ENCODE measurements at regions not wholly inside any gene's neighbourhood (a gene's known extent, or its start where the extent isn't known, plus 50 kb on each side); places are given as distances from the start of the nearest gene placed in this dataset.

GRCh38 chr12:114926341-114926740 lies 242.4 kb upstream of the TBX3 start:
- Histone ChIP-seq H2BK20ac (ENCODE audit: low read length) (no peak overlapping the region), H4K5ac (ENCODE audit: insufficient read length, low read depth, low read length) (no peak overlapping the region), H2AK5ac (ENCODE audit: low read depth, low read length) (no peak overlapping the region), H3K4me2 (ENCODE audit: insufficient read depth in 1 of 2, low read depth in 2 of 2, low read length in 2 of 2) (no peak overlapping the region), H3K4me1 (replicated peaks in 1 of 4; ENCODE audit: control insufficient read depth in 3 of 4, insufficient read depth in 4 of 4, low read length in 3 of 4) (no peaks in the 10 kb centered on the region), H2BK12ac (ENCODE audit: low read depth, low read length) (no peak overlapping the region), H2BK15ac (ENCODE audit: low read length) (no peak overlapping the region), H3K79me1 (ENCODE audit: low read depth, low read length) (no peaks in the 10 kb centered on the region), H3K23ac (ENCODE audit: insufficient read length) (no peak overlapping the region), H3K36me3 (ENCODE audit: control insufficient read depth in 2 of 4, insufficient read depth in 4 of 4, low read length in 3 of 4) (no peaks in the 10 kb centered on the region), H4K8ac (ENCODE audit: extremely low read depth, insufficient read depth, low read length) (no peak overlapping the region), H3K9ac (replicated peaks in 1 of 4; ENCODE audit: extremely low read depth in 1 of 4, low read depth in 3 of 4, low read length in 3 of 4) (no peak overlapping the region), H3K9me3 (ENCODE audit: insufficient read depth in 2 of 2, low read depth in 1 of 2, low read length in 1 of 2) (peaks cover 0 to 4% of the 10 kb centered on the region in 2 experiments; a peak in 1 of 4 replicates), H2AFZ (ENCODE audit: low read length) (no peak overlapping the region), H4K20me1 (replicated peaks in 1 of 2; ENCODE audit: control insufficient read depth in 1 of 2, insufficient read depth in 2 of 2, low read length in 2 of 2) (no peaks in the 10 kb centered on the region), H2BK120ac (replicated peaks; ENCODE audit: low read depth, low read length) (no peak overlapping the region), H2BK5ac (ENCODE audit: low read depth, low read length) (no peak overlapping the region), H3K56ac (replicated peaks; ENCODE audit: insufficient read length, low read depth, low read length) (no peak overlapping the region), H3K79me2 (ENCODE audit: control insufficient read depth in 1 of 2, insufficient read depth in 2 of 2, low read length in 2 of 2) (no peaks in the 10 kb centered on the region), H3K18ac (ENCODE audit: extremely low read depth, low read length) (no peak overlapping the region), H4K91ac (replicated peaks; ENCODE audit: insufficient read length, low read length) (no peak overlapping the region), H3K27me3 (replicated peaks in 1 of 4; ENCODE audit: control insufficient read depth in 3 of 4, extremely low read depth in 1 of 4, insufficient read depth in 3 of 4, low read length in 3 of 4) (no peaks in the 10 kb centered on the region), H3K27ac (ENCODE audit: low read depth, low read length) (no peak overlapping the region), H3K4ac (replicated peaks; ENCODE audit: insufficient read length, low read depth, low read length) (no peak overlapping the region), H3K14ac (ENCODE audit: insufficient read length) (no peak overlapping the region), H3K4me3 (ENCODE audit: extremely low read depth in 1 of 4, insufficient read depth in 2 of 4, low read depth in 3 of 4, low read length in 4 of 4) (no peak overlapping the region), H3K23me2 (ENCODE audit: low read depth, low read length) (no peaks in the 10 kb centered on the region)
- TF ChIP-seq BACH1 (IDR thresholded peaks at IDR 0.05; ENCODE audit: low read length) (no peak), EZH2 (IDR thresholded peaks at IDR 0.05; ENCODE audit: low read depth, low read length, severe bottlenecking) (no peak), TAF7 (optimal IDR thresholded peaks at IDR 0.05; ENCODE audit: borderline replicate concordance, low read depth, low read length) (no peak), CREB1 (IDR thresholded peaks at IDR 0.05) (no peak), ATF3 (IDR thresholded peaks at IDR 0.05; ENCODE audit: insufficient read depth, low read depth, low read length) (no peak), GABPA (IDR thresholded peaks at IDR 0.05; ENCODE audit: borderline replicate concordance, insufficient read depth, low read length) (no peak), EGR1 (IDR thresholded peaks at IDR 0.05; ENCODE audit: borderline replicate concordance, low read depth, low read length) (no peak)
- ChIA-PET CTCF (ENCODE audit: partially characterized antibody) (interaction anchor here (0.9 to 1.5 kb wide), 2 partner anchors 11 to 34 kb away, joined by 3 to 6 read pairs; no protein-coding TSS in a partner anchor), POLR2A (ENCODE audit: partially characterized antibody) (no interaction called here)
- no peak for DNase-seq (ENCODE audit: low read depth in 1 of 2, low spot score in 2 of 2)
- 88% methylated on average over 6 of the region's 6 CpGs; no CpG with 5 or more reads in 1 of the 2 experiments for WGBS, 2 experiments (ENCODE audit: extremely low coverage in 1 of 2, insufficient coverage in 1 of 2, insufficient read length in 1 of 2, insufficient replicate concordance in 2 of 2, low coverage in 1 of 2, low lambda C conversion rate in 2 of 2, missing lambda C conversion rate in 1 of 2)
- no peak for FAIRE-seq

Measured in H1 (cell line).